ENCODE measurements at regions not wholly inside any gene's neighbourhood (a gene's known extent, or its start where the extent isn't known, plus 50 kb on each side); places are given as distances from the start of the nearest gene placed in this dataset.

DNA sequence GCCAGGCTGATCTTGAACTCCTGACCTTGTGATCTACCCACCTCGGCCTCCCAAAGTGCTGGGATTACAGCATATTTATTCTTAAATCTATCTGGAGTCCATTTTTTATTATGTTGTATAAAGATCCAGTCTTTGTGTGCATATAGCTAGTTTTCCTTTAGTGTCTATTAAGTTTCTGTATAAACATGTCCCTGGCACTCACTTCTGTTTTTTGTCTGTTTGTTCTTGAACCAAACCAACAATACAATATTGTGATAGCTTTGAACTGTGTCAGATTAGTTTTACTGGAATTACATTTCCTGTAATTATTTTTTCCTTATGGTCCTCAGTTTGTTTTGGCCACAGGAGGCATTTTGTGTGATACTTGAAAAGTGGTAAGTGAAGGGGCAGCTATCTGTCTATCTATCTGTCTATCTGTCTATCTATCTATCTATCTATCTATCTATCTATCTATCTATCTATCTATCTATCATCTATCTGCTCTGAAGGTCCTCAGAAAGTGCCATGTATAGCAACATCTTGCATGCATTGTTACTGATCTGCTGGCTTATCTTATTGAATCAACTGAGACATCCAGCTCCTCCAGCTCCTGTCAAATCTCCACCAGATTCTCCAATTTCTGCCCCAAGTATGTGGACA is 70.9 kb upstream of the ACVR1 start:
- TF ChIP-seq CTCF (IDR thresholded peaks at IDR 0.05; ENCODE audit: control extremely low read depth, extremely low read depth, low read depth, missing control alignments), result no peak
- ChIA-PET POLR2A (no interaction called here), CTCF (interaction anchor here (0.7 to 1.8 kb wide), 3 partner anchors 10 to 384 kb away, joined by 3 to 5 read pairs (median 3); no protein-coding TSS in a partner anchor)
- no peak for DNase-seq (ENCODE audit: extremely low spot score)

DNA sequence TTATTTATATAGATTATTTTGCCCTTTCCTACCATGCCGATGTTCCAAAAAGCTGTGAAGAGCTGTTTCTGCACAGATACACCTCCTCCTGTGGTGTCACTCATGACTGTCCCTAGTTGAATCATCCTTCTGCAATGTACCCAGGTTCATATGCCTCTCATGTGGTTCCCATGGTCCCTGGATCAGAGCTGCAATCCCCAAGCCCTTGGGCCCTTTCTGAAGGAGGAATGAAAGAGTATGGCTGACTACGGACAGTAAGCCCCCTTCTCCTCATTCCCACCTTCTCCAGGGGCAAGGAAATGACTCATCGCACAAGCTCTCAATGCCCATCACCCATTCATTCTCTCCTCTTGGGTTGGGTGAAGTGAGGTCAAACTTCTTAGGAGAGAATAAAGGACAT is 63.9 kb upstream of the ACVR1 start:
- ChIA-PET CTCF (interaction anchor here (1.9 kb wide), 1 partner anchor 22 kb away, joined by 4 read pairs; no protein-coding TSS in a partner anchor), POLR2A (no interaction called here)
- no peak for TF ChIP-seq CTCF (IDR thresholded peaks at IDR 0.05; ENCODE audit: control extremely low read depth, extremely low read depth, low read depth, missing control alignments)
- no peak for DNase-seq (ENCODE audit: extremely low spot score)

- no peak for DNase-seq (ENCODE audit: extremely low spot score)
- no peak for TF ChIP-seq CTCF (IDR thresholded peaks at IDR 0.05; ENCODE audit: control extremely low read depth, extremely low read depth, low read depth, missing control alignments)
- ChIA-PET POLR2A (no interaction called here), CTCF (no interaction called here)
Measured at GRCh38 chr2:157938556-157938955, 62.4 kb upstream of the ACVR1 start.

- POLR2A ChIA-PET, result no interaction called here
- CTCF ChIA-PET, result interaction anchor here (0.9 to 3.7 kb wide), 3 partner anchors 9 to 23 kb away, joined by 3 to 15 read pairs (median 3); no protein-coding TSS in a partner anchor
- DNase-seq (ENCODE audit: extremely low spot score), result no peak
- no peak for TF ChIP-seq CTCF (IDR thresholded peaks at IDR 0.05; ENCODE audit: control extremely low read depth, extremely low read depth, low read depth, missing control alignments)
Measured at GRCh38 chr2:157936406-157936805, 60.3 kb upstream of the ACVR1 start.

GRCh38 chr2:157935378-157935906 is 59.3 kb upstream of the ACVR1 start:
- POLR2A ChIA-PET, result no interaction called here
- TF ChIP-seq CTCF (IDR thresholded peaks at IDR 0.05; ENCODE audit: control extremely low read depth, extremely low read depth, low read depth, missing control alignments), result no peak

DNA sequence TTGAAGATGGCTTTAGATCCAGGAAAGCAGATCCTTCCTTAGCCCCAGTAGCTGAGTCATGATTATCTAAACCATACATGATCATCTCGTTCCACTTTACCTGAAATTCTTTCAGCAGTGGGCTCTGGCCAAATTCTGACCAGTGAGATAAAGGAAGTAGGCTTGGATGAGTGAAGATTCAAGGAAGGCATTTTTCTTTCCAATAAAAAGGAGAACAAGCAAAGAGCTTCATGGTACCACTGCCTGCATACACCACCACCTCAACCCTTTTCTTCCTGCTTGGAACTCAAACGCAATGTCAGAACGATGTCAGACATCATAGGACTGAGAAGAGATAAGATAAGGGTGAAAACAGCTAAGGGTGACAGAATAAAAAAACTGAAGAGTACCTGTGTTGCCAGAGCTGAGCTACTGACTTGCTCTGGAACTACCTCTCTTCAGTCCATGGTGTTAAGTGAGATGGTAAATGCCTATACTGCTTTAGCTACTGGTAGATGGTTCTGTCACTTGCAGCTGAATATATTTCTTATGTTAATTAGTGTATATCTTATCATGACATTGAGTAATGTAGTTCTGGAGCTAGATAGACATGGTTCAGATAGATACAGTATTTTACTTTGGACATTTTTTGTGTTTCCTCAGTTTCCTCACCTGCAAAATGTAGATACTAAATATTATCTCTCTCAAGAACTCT is 58.7 kb upstream of the ACVR1 start:
- no peak for DNase-seq (ENCODE audit: extremely low spot score)
- ChIA-PET CTCF (interaction anchor here (1.1 to 3.7 kb wide), 2 partner anchors 10 to 14 kb away, joined by 4 to 15 read pairs; no protein-coding TSS in a partner anchor), POLR2A (no interaction called here)
- no peak for TF ChIP-seq CTCF (IDR thresholded peaks at IDR 0.05; ENCODE audit: control extremely low read depth, extremely low read depth, low read depth, missing control alignments)

More at GRCh38 chr2:157935378-157935906, 59.3 kb upstream of the ACVR1 start:
- CTCF ChIA-PET, result interaction anchor here (1.0 to 3.7 kb wide), 3 partner anchors 10 to 24 kb away, joined by 3 to 15 read pairs (median 4); no protein-coding TSS in a partner anchor
- DNase-seq (ENCODE audit: extremely low spot score), result no peak

All from GM10248 (cell line).